ENCODE measurements at regions not wholly inside any gene's neighbourhood (a gene's known extent, or its start where the extent isn't known, plus 50 kb on each side); places are given as distances from the start of the nearest gene placed in this dataset.
A peak's percentile ranks its signal among the peaks of the same experiment; 100 is the strongest.

DNA sequence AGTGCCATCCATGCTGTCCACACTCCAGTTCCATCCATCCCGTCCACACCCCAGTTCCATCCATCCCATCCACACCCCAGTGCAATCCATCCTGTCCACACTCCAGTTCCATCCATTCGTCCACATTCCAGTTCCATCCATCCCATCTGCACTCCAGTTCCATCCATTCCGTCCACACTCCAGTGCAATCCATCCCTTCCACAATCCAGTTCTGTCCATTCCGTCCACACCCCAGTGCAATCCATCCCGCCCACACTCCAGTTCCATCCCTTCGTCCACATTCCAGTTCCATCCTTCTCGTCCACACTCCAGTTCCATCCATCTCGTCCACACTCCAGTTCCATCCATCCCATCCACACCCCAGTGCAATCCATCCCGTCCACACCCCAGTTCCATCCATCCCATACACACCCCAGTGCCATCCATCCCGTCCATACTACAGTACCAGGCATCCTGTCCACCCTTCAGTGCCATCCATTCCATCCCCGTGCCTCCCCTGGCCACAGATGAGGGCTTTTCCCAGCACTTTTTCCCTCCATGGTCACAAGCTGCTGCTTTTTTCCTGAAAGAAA is 704.0 kb downstream of the BRD1 start:
- H3K4me3 Mint-ChIP-seq: no peak overlapping the region
- H3K36me3 Mint-ChIP-seq (ENCODE audit: low read depth): no peaks in the 10 kb centered on the region
- TF ChIP-seq, protein P1, sequence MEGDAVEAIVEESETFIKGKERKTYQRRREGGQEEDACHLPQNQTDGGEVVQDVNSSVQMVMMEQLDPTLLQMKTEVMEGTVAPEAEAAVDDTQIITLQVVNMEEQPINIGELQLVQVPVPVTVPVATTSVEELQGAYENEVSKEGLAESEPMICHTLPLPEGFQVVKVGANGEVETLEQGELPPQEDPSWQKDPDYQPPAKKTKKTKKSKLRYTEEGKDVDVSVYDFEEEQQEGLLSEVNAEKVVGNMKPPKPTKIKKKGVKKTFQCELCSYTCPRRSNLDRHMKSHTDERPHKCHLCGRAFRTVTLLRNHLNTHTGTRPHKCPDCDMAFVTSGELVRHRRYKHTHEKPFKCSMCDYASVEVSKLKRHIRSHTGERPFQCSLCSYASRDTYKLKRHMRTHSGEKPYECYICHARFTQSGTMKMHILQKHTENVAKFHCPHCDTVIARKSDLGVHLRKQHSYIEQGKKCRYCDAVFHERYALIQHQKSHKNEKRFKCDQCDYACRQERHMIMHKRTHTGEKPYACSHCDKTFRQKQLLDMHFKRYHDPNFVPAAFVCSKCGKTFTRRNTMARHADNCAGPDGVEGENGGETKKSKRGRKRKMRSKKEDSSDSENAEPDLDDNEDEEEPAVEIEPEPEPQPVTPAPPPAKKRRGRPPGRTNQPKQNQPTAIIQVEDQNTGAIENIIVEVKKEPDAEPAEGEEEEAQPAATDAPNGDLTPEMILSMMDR (conservative IDR thresholded peaks at IDR 0.05): no peak
- H3K27ac Mint-ChIP-seq (ENCODE audit: unreplicated experiment): peak overlapping the region; percentile 67
- peaks cover 5% of the 10 kb centered on the region for H3K9me3 Mint-ChIP-seq
- peaks cover 14% of the 10 kb centered on the region for H3K27me3 Mint-ChIP-seq (ENCODE audit: low read depth)
- no peak for DNase-seq (ENCODE audit: low read depth, low spot score)
- peaks cover 11% of the 10 kb centered on the region for H3K4me1 Mint-ChIP-seq

GRCh38 chr22:49119551-49119952 is 708.1 kb downstream of the BRD1 start:
- Mint-ChIP-seq H3K9me3 (peaks cover 5% of the 10 kb centered on the region), H3K36me3 (ENCODE audit: low read depth) (no peaks in the 10 kb centered on the region), H3K4me1 (peaks cover 11% of the 10 kb centered on the region), H3K27me3 (ENCODE audit: low read depth) (peaks cover 10% of the 10 kb centered on the region), H3K27ac (ENCODE audit: unreplicated experiment) (no peak overlapping the region), H3K4me3 (no peak overlapping the region)
- TF ChIP-seq, protein P1 (conservative IDR thresholded peaks at IDR 0.05): no peak
- DNase-seq (ENCODE audit: low read depth, low spot score): no peak

- H3K27ac Mint-ChIP-seq (ENCODE audit: unreplicated experiment): no peak overlapping the region
- TF ChIP-seq, protein P1 (conservative IDR thresholded peaks at IDR 0.05): no peak
- H3K36me3 Mint-ChIP-seq (ENCODE audit: low read depth): no peaks in the 10 kb centered on the region
- H3K27me3 Mint-ChIP-seq (ENCODE audit: low read depth): peaks cover 7% of the 10 kb centered on the region
- peaks cover 3% of the 10 kb centered on the region for H3K9me3 Mint-ChIP-seq
- DNase-seq (ENCODE audit: low read depth, low spot score): no peak
- H3K4me3 Mint-ChIP-seq: no peak overlapping the region
- peaks cover 11% of the 10 kb centered on the region for H3K4me1 Mint-ChIP-seq
Measured at GRCh38 chr22:49118065-49118464, 709.6 kb downstream of the BRD1 start.

- no peak for DNase-seq (ENCODE audit: low read depth, low spot score)
- Mint-ChIP-seq H3K36me3 (ENCODE audit: low read depth) (no peaks in the 10 kb centered on the region), H3K27me3 (ENCODE audit: low read depth) (peaks cover 7% of the 10 kb centered on the region), H3K4me3 (no peak overlapping the region), H3K4me1 (peaks cover 11% of the 10 kb centered on the region), H3K27ac (ENCODE audit: unreplicated experiment) (no peak overlapping the region), H3K9me3 (peaks cover 3% of the 10 kb centered on the region)
- TF ChIP-seq, protein P1 (conservative IDR thresholded peaks at IDR 0.05): no peak
Measured at GRCh38 chr22:49117486-49117885, 710.2 kb downstream of the BRD1 start.

DNA sequence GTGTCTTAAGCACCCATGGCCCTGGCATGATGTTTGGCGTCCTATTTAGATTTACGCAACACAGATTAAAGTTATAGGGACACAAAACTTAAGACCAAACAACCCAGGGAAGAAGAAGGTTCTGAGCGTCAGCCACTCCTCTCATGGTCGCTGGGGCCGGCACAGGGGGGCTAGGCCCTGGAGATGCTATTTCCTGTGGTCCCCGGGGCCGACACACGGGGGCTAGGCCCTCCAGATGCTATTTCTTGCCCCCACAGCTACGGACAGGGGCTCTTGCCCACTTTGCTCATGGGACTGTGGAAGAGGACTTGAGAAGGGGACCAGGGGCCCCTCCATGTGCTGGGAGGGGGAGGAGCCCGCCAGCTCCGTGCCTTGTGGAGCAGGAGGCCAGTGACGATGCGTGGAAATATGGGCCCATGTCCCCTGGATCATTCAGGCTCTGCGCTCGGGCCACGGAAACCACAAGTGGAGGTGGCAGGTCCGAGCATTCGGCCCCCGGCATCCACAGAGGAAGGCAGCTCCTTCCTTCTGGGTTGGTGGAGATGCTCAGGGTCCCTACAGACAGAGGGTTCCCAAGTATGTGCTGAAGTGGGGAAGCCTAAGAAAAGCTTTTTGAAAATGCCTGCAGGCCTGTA is 711.1 kb downstream of the BRD1 start:
- TF ChIP-seq, protein P1 (conservative IDR thresholded peaks at IDR 0.05): no peak
- DNase-seq (ENCODE audit: low read depth, low spot score): no peak
- Mint-ChIP-seq H3K27me3 (ENCODE audit: low read depth) (peaks cover 7% of the 10 kb centered on the region), H3K36me3 (ENCODE audit: low read depth) (no peaks in the 10 kb centered on the region), H3K4me3 (no peak overlapping the region), H3K4me1 (peaks cover 11% of the 10 kb centered on the region), H3K27ac (ENCODE audit: unreplicated experiment) (peak overlapping the region; percentile 29), H3K9me3 (no peaks in the 10 kb centered on the region)

Data from neural crest cell (in vitro differentiated cells).